ENCODE measurements at regions not wholly inside any gene's neighbourhood (a gene's known extent, or its start where the extent isn't known, plus 50 kb on each side); places are given as distances from the start of the nearest gene placed in this dataset.

DNA sequence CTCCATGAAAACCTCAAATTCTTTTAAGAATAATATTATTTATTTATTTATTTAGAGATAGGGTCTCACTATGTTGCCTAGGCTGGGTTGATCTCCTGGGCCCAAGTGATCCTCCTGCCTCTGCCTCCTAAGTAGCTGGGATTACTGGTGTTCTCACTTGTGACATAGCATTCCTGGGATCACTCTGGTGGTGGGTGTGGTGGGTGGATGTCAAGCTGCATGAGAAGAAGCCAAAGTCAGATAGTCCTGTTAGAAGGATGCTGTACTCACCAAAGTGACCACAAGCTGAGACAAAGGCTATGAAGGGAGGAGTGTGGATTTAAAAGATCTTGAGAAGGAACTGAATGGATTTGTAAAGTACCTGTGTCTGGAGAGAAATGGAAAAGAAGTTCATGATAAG is 87.9 kb upstream of the SPON1 start (continued):
- TF ChIP-seq, protein P1, sequence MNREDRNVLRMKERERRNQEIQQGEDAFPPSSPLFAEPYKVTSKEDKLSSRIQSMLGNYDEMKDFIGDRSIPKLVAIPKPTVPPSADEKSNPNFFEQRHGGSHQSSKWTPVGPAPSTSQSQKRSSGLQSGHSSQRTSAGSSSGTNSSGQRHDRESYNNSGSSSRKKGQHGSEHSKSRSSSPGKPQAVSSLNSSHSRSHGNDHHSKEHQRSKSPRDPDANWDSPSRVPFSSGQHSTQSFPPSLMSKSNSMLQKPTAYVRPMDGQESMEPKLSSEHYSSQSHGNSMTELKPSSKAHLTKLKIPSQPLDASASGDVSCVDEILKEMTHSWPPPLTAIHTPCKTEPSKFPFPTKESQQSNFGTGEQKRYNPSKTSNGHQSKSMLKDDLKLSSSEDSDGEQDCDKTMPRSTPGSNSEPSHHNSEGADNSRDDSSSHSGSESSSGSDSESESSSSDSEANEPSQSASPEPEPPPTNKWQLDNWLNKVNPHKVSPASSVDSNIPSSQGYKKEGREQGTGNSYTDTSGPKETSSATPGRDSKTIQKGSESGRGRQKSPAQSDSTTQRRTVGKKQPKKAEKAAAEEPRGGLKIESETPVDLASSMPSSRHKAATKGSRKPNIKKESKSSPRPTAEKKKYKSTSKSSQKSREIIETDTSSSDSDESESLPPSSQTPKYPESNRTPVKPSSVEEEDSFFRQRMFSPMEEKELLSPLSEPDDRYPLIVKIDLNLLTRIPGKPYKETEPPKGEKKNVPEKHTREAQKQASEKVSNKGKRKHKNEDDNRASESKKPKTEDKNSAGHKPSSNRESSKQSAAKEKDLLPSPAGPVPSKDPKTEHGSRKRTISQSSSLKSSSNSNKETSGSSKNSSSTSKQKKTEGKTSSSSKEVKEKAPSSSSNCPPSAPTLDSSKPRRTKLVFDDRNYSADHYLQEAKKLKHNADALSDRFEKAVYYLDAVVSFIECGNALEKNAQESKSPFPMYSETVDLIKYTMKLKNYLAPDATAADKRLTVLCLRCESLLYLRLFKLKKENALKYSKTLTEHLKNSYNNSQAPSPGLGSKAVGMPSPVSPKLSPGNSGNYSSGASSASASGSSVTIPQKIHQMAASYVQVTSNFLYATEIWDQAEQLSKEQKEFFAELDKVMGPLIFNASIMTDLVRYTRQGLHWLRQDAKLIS (CRISPR knock-in tag; IDR thresholded peaks at IDR 0.05; ENCODE audit: borderline replicate concordance), result no peak

DNA sequence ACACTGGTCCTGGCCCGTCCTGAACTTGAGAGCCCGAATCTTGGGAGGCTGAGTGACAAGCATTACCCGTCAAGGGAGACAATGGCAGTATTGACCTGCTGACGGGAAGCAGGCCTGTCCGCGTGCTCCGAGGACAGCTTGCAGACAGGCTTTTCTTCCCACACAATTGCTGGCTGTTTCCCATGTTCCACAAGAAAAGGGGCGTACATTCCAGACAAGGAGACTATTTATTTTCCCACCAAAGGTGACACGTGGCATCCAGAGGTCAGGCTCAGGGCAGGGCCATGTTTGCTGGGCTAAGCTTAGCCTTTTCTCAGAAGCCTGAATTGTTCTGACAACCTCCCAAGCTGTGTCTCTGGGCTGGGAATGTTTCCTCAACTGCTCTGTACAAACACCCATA is 86.9 kb upstream of the SPON1 start:
- CTCF ChIA-PET, result interaction anchor here (1.0 kb wide), 1 partner anchor 41 kb away, joined by 3 read pairs; no protein-coding TSS in a partner anchor
- TF ChIP-seq TEAD4 (CRISPR knock-in tag; IDR thresholded peaks at IDR 0.05), result no peak
- no peak for TF ChIP-seq NFE2L1 (CRISPR knock-in tag; IDR thresholded peaks at IDR 0.05)
- TF ChIP-seq, protein P2, sequence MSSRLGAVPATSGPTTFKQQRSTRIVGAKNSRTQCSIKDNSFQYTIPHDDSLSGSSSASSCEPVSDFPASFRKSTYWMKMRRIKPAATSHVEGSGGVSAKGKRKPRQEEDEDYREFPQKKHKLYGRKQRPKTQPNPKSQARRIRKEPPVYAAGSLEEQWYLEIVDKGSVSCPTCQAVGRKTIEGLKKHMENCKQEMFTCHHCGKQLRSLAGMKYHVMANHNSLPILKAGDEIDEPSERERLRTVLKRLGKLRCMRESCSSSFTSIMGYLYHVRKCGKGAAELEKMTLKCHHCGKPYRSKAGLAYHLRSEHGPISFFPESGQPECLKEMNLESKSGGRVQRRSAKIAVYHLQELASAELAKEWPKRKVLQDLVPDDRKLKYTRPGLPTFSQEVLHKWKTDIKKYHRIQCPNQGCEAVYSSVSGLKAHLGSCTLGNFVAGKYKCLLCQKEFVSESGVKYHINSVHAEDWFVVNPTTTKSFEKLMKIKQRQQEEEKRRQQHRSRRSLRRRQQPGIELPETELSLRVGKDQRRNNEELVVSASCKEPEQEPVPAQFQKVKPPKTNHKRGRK (CRISPR knock-in tag; IDR thresholded peaks at IDR 0.05; ENCODE audit: borderline replicate concordance), result no peak
- no peak for TF ChIP-seq ZNF396 (CRISPR knock-in tag; IDR thresholded peaks at IDR 0.05; ENCODE audit: borderline replicate concordance)
- TF ChIP-seq ETV6 (CRISPR knock-in tag; IDR thresholded peaks at IDR 0.05), result no peak
- TF ChIP-seq, protein P3, sequence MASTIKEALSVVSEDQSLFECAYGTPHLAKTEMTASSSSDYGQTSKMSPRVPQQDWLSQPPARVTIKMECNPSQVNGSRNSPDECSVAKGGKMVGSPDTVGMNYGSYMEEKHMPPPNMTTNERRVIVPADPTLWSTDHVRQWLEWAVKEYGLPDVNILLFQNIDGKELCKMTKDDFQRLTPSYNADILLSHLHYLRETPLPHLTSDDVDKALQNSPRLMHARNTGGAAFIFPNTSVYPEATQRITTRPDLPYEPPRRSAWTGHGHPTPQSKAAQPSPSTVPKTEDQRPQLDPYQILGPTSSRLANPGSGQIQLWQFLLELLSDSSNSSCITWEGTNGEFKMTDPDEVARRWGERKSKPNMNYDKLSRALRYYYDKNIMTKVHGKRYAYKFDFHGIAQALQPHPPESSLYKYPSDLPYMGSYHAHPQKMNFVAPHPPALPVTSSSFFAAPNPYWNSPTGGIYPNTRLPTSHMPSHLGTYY (CRISPR knock-in tag; IDR thresholded peaks at IDR 0.05), result no peak
- TF ChIP-seq, protein P4, sequence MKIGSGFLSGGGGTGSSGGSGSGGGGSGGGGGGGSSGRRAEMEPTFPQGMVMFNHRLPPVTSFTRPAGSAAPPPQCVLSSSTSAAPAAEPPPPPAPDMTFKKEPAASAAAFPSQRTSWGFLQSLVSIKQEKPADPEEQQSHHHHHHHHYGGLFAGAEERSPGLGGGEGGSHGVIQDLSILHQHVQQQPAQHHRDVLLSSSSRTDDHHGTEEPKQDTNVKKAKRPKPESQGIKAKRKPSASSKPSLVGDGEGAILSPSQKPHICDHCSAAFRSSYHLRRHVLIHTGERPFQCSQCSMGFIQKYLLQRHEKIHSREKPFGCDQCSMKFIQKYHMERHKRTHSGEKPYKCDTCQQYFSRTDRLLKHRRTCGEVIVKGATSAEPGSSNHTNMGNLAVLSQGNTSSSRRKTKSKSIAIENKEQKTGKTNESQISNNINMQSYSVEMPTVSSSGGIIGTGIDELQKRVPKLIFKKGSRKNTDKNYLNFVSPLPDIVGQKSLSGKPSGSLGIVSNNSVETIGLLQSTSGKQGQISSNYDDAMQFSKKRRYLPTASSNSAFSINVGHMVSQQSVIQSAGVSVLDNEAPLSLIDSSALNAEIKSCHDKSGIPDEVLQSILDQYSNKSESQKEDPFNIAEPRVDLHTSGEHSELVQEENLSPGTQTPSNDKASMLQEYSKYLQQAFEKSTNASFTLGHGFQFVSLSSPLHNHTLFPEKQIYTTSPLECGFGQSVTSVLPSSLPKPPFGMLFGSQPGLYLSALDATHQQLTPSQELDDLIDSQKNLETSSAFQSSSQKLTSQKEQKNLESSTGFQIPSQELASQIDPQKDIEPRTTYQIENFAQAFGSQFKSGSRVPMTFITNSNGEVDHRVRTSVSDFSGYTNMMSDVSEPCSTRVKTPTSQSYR (CRISPR knock-in tag; IDR thresholded peaks at IDR 0.05), result no peak
- TF ChIP-seq, protein P1 (CRISPR knock-in tag; IDR thresholded peaks at IDR 0.05; ENCODE audit: borderline replicate concordance), result no peak
- TF ChIP-seq, protein P5, sequence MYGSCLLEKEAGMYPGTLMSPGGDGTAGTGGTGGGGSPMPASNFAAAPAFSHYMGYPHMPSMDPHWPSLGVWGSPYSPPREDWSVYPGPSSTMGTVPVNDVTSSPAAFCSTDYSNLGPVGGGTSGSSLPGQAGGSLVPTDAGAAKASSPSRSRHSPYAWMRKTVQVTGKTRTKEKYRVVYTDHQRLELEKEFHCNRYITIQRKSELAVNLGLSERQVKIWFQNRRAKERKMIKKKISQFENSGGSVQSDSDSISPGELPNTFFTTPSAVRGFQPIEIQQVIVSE (CRISPR knock-in tag; IDR thresholded peaks at IDR 0.05; ENCODE audit: borderline replicate concordance), result no peak
- no peak for TF ChIP-seq GTF2I (CRISPR knock-in tag; conservative IDR thresholded peaks at IDR 0.05)
- TF ChIP-seq ESRRA (CRISPR knock-in tag; IDR thresholded peaks at IDR 0.05; ENCODE audit: borderline replicate concordance), result no peak
- TF ChIP-seq, protein P6, sequence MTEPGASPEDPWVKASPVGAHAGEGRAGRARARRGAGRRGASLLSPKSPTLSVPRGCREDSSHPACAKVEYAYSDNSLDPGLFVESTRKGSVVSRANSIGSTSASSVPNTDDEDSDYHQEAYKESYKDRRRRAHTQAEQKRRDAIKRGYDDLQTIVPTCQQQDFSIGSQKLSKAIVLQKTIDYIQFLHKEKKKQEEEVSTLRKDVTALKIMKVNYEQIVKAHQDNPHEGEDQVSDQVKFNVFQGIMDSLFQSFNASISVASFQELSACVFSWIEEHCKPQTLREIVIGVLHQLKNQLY (CRISPR knock-in tag; IDR thresholded peaks at IDR 0.05), result no peak
- no peak for TF ChIP-seq MXD4 (CRISPR knock-in tag; IDR thresholded peaks at IDR 0.05; ENCODE audit: borderline replicate concordance)
- TF ChIP-seq, protein P7, sequence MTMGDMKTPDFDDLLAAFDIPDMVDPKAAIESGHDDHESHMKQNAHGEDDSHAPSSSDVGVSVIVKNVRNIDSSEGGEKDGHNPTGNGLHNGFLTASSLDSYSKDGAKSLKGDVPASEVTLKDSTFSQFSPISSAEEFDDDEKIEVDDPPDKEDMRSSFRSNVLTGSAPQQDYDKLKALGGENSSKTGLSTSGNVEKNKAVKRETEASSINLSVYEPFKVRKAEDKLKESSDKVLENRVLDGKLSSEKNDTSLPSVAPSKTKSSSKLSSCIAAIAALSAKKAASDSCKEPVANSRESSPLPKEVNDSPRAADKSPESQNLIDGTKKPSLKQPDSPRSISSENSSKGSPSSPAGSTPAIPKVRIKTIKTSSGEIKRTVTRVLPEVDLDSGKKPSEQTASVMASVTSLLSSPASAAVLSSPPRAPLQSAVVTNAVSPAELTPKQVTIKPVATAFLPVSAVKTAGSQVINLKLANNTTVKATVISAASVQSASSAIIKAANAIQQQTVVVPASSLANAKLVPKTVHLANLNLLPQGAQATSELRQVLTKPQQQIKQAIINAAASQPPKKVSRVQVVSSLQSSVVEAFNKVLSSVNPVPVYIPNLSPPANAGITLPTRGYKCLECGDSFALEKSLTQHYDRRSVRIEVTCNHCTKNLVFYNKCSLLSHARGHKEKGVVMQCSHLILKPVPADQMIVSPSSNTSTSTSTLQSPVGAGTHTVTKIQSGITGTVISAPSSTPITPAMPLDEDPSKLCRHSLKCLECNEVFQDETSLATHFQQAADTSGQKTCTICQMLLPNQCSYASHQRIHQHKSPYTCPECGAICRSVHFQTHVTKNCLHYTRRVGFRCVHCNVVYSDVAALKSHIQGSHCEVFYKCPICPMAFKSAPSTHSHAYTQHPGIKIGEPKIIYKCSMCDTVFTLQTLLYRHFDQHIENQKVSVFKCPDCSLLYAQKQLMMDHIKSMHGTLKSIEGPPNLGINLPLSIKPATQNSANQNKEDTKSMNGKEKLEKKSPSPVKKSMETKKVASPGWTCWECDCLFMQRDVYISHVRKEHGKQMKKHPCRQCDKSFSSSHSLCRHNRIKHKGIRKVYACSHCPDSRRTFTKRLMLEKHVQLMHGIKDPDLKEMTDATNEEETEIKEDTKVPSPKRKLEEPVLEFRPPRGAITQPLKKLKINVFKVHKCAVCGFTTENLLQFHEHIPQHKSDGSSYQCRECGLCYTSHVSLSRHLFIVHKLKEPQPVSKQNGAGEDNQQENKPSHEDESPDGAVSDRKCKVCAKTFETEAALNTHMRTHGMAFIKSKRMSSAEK (CRISPR knock-in tag; IDR thresholded peaks at IDR 0.05; ENCODE audit: borderline replicate concordance), result no peak

More for the DNA sequence above, 86.9 kb upstream of the SPON1 start:
- ATAC-seq (no peak), DNase-seq (ENCODE audit: low spot score) (no peak)
- Mint-ChIP-seq H3K27me3 (ENCODE audit: low read depth) (no peaks in the 10 kb centered on the region; the same call in 1 of the 2 replicates), H3K4me3 (no peak overlapping the region), H3K9me3 (no peaks in the 10 kb centered on the region), H3K36me3 (no peaks in the 10 kb centered on the region), H3K27ac (no peak overlapping the region), H3K4me1 (peaks cover 9% of the 10 kb centered on the region)
- POLR2A ChIA-PET, result no interaction called here
